GM18873 (cell line): ENCODE measurements at regions not wholly inside any gene's neighbourhood (a gene's known extent, or its start where the extent isn't known, plus 50 kb on each side); places are given as distances from the start of the nearest gene placed in this dataset.
"Not testable (repeated sequence)": the region's sequence is repeated elsewhere in the genome, so short reads cannot be mapped to it uniquely, and the experiment has no call there.

Source experiments
- ATAC-seq: cut with Tn5 transposase; IDR thresholded peaks from one replicate; pipeline ENCODE4 v1.9.1; 2021; ENCODE audit warnings: mild to moderate bottlenecking, moderate library complexity, moderate number of reproducible peaks; ENCODE audit not compliant: unreplicated experiment, low FRiP score

DNA sequence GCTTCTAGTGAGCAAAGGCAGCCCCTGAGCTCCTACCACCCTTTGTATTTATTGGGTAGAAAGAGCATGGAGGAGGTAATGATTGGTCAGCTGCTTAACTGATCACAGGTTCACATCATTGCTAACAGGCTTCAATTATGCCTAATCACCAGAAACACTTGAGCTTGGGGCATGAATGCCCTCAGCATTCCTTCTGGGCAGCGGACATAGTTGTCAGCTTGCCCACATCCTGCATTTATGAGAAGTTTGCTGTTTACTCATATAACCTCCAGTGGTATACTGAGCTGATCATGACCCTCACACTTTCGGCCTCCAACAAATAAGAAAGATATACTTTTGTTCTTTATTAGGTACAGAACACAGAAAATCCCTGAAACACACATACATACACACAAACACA is 140.3 kb upstream of the ODAD2 start:
- no peak for ATAC-seq

- no peak for ATAC-seq
Observed at GRCh38 chr10:28137907-28138880, 139.3 kb upstream of the ODAD2 start.

DNA sequence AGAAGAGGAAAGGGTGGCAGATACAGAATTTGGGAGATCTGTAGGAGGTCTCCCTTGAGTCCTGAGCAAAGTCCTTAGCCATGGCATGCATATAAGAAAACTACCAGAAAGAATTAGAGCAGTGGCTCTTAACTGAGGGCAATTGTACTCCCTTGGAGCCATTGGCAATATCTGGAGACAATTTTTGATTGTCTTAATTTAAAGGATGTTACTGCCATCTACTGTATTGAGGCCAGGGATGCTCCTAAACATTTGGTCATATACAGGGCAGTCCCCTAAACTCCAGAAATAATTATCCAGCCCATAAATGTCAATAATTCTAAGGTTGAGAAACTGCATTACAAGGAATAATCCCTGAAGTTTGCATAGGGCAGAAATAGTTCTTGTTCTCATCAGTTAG is 136.4 kb upstream of the ODAD2 start:
- no peak for ATAC-seq

DNA sequence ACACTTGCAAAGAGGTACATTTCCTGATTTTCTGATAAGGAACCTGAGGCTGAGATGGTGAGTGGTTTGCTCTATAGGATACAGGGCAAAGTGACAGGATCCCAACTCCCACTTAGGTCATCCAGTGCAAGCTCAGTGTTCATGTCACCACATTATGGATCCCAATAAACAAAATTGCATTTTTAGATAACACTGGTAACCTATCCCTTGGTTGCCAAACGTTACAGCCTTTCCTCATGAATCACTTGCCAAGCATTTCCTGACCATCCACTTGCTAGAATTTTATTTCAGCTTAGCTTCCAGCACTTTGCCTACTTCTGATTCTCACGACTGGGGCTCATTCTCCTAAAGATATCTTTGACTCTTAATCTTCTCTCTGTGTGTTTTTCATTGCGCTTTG is 131.4 kb upstream of the ODAD2 start:
- ATAC-seq: no peak

DNA sequence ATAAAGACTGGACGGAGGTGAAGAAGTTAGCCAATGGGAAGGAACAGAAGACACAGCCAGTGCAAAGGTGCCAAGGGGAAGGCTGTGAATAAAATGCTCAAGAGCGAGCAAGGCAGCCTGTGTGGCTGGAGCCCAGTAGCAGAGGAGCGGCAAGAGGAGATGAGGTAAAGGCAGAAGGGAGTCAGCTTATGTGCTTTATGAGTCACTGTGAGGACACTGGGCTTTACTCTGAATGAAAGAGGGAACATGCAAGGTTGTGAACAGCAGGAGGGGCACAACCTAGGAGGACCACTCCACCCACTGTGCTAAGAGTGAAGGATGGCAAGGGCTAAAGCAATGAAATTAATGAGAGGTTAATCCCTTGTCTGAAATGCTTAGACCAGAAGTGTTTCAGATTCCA is 129.0 kb upstream of the ODAD2 start:
- ATAC-seq: no peak

DNA sequence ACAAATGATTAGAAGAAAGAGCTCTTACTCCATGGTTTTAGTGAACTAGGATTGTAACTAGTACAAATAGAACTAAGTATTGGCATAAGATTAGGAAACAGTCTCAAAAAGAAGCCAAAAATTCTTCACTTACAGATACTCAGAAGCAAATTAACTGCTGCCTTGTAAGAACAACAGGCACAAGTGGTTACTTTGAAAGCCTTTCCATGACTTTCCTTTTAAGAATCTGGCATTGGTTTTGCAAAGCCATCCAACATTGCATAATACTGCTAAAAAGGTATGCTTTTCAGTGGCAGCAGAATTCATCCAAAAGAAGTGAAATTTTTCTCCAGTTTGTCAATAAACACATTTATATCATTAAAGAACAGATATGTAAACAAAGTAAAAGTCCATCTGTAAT is 126.8 kb upstream of the ODAD2 start:
- no peak for ATAC-seq

- ATAC-seq: no peak
Observed at GRCh38 chr10:28120795-28121194, 121.9 kb upstream of the ODAD2 start.

- no peak for ATAC-seq
Observed at GRCh38 chr10:28120043-28120749, 121.3 kb upstream of the ODAD2 start.

DNA sequence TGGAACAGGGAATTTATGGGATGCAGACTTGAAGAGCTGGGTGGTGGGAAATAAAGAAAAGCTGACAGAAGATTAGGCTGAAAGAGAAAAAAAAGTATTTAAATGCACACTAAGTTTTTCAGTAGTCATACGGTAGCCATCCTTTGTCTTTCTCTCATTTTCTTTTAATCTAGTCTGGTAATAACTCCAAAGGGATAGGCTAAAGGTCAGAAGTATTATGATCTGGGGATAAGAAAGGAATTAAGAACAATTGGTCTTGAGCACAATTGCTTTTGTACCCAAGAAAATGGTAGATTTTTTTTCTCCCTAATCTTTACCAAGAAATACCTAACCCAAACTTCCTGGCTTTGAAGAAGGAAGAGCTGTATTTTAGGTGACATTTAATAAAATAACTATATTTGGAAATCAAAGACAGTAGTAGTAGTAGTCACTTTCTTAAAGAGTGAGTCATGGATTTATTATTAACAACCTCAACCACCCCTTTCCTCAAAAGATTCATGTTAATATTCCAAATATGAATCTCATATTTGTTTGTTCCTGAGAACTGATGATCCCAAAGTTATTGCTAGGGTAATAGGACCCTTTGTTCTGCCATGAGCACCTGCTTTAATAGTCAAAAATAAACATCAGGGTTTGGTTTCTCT is 120.2 kb upstream of the ODAD2 start:
- ATAC-seq: no peak

- ATAC-seq: no peak
Observed at GRCh38 chr10:28113202-28113601, 114.3 kb upstream of the ODAD2 start.

GRCh38 chr10:28111712-28112111 is 112.8 kb upstream of the ODAD2 start:
- ATAC-seq: no peak

- no peak for ATAC-seq
Observed at GRCh38 chr10:28105561-28105960, 106.7 kb upstream of the ODAD2 start.

DNA sequence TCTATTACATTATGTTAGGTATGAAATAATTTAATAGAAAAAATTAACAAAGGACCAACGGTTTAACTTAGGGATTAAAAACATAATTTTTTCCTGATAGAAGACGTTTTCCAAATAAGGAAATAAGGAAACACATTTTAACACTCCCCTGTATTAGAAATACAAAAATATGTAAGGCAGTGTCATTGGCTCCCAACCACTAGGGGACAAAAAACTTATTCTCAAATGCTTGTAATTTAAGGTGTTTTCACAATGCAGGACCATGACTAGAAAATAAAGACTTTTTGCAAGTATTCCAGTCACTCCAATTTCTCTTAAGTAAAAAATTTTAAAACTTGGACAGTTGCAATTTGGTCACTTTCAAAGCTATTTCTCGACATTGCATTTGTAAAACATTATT is 98.8 kb upstream of the ODAD2 start:
- no peak for ATAC-seq

GRCh38 chr10:28095791-28096378 is 97.0 kb upstream of the ODAD2 start:
- ATAC-seq: no peak

- ATAC-seq: no peak
Observed at GRCh38 chr10:28094121-28094520, 95.2 kb upstream of the ODAD2 start.

GRCh38 chr10:28091913-28092312 is 93.0 kb upstream of the ODAD2 start:
- no peak for ATAC-seq

DNA sequence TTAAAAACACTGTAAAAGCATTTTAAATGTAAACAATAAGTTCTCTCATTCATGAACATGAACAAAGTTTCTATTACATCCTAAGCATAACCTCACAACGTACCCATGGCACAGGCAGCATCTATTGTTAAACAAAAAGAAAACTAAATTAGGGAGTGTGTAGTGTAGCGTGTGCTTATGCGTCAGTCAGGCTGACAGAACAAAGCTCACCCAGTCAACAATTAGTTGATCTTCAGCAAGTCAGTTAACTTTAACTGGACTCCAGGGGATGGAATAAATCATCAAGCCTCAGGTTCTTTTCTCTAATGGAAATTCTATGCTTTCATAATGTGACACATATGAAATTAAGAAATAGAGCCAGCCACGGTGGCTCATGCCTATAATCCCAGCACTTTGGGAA is 91.6 kb upstream of the ODAD2 start:
- ATAC-seq: no peak

DNA sequence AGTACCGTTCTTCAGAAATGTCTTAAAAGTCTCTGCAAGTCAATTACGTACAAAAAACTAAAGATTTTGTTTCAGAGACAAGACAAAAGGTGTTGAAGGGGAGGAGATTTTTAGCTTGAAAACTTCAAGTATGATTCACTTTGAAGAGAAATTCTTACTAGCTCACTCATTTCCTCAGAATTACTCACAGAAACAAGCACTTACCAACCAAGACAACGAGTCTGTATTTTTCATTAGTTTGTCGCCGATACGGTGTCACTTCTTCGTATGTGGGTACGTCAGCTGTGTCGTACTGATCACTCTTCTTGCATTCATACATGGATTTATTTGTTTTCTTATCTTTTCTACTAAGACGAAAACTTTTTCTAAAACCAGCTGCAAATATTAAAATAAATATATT is 90.6 kb upstream of the ODAD2 start:
- ATAC-seq: no peak

- no peak for ATAC-seq
Observed at GRCh38 chr10:28087661-28088351, 88.9 kb upstream of the ODAD2 start.

GRCh38 chr10:28085760-28086159 is 86.9 kb upstream of the ODAD2 start:
- ATAC-seq: not testable (repeated sequence)
